ES-I3 (cell line): ENCODE measurements at regions not wholly inside any gene's neighbourhood (a gene's known extent, or its start where the extent isn't known, plus 50 kb on each side); places are given as distances from the start of the nearest gene placed in this dataset.

Experiments
- H3K36me3 ChIP-seq: 2 replicates; pipeline ENCODE4 v1.6.1; 2013; ENCODE audit warnings: mild to moderate bottlenecking, low read length, control low read depth, moderate library complexity; ENCODE audit not compliant: insufficient read depth
- H3K4me1 ChIP-seq: 2 replicates; pipeline ENCODE4 v1.6.1; 2013; ENCODE audit warnings: mild to moderate bottlenecking, control low read depth, low read length; ENCODE audit not compliant: insufficient read depth
- H3K9ac ChIP-seq: 2 replicates; pipeline ENCODE4 v1.6.1; 2013; ENCODE audit warnings: low read depth, mild to moderate bottlenecking, low read length, moderate library complexity
- H3K9me3 ChIP-seq: 2 replicates; pipeline ENCODE4 v1.6.1; 2013; ENCODE audit warnings: mild to moderate bottlenecking, low read length, moderate library complexity; ENCODE audit not compliant: control insufficient read depth, insufficient read depth

GRCh38 chr3:175895731-175896130, 1036.6 kb downstream of the NAALADL2 start:
- peaks cover 1% of the 10 kb centered on the region for H3K4me1 ChIP-seq

GRCh38 chr3:175893566-175893965, 1034.4 kb downstream of the NAALADL2 start:
- 0 out of 2 replicates have a peak, but pooled peaks cover 3% of the 10 kb centered on the region for H3K9me3 ChIP-seq
- H3K4me1 ChIP-seq: no peaks in the 10 kb centered on the region
- H3K36me3 ChIP-seq: no peaks in the 10 kb centered on the region
- no peak overlapping the region for H3K9ac ChIP-seq

More at GRCh38 chr3:175895731-175896130, 1036.6 kb downstream of the NAALADL2 start:
- 0 out of 2 replicates have a peak, but pooled peaks cover 3% of the 10 kb centered on the region for H3K9me3 ChIP-seq
- no peaks in the 10 kb centered on the region for H3K36me3 ChIP-seq
- no peak overlapping the region for H3K9ac ChIP-seq

GRCh38 chr3:175890066-175890465, 1030.9 kb downstream of the NAALADL2 start:
- Histone ChIP-seq H3K9ac (no peak overlapping the region), H3K36me3 (no peaks in the 10 kb centered on the region), H3K4me1 (no peaks in the 10 kb centered on the region), H3K9me3 (no peaks in the 10 kb centered on the region)

GRCh38 chr3:175885231-175885766, 1026.2 kb downstream of the NAALADL2 start:
- H3K9me3 ChIP-seq: no peaks in the 10 kb centered on the region
- H3K36me3 ChIP-seq: no peaks in the 10 kb centered on the region
- H3K4me1 ChIP-seq: no peaks in the 10 kb centered on the region
- H3K9ac ChIP-seq: no peak overlapping the region

- H3K36me3 ChIP-seq: no peaks in the 10 kb centered on the region
- no peaks in the 10 kb centered on the region for H3K4me1 ChIP-seq
- H3K9me3 ChIP-seq: no peaks in the 10 kb centered on the region
- no peak overlapping the region for H3K9ac ChIP-seq
Observed at GRCh38 chr3:175879417-175879816, 1020.3 kb downstream of the NAALADL2 start.

GRCh38 chr3:175869404-175869803, 1010.3 kb downstream of the NAALADL2 start:
- Histone ChIP-seq H3K9me3 (no peaks in the 10 kb centered on the region), H3K4me1 (no peaks in the 10 kb centered on the region; the same call in 1 of the 2 replicates), H3K9ac (no peak overlapping the region), H3K36me3 (no peaks in the 10 kb centered on the region)

GRCh38 chr3:175868626-175869025, 1009.5 kb downstream of the NAALADL2 start:
- Histone ChIP-seq H3K9me3 (no peaks in the 10 kb centered on the region), H3K9ac (no peak overlapping the region), H3K36me3 (no peaks in the 10 kb centered on the region), H3K4me1 (no peaks in the 10 kb centered on the region; the same call in 1 of the 2 replicates)

GRCh38 chr3:175865724-175866123, 1006.6 kb downstream of the NAALADL2 start:
- Histone ChIP-seq H3K9ac (no peak overlapping the region), H3K36me3 (no peaks in the 10 kb centered on the region), H3K9me3 (no peaks in the 10 kb centered on the region)

GRCh38 chr3:175861916-175862315, 1002.8 kb downstream of the NAALADL2 start:
- Histone ChIP-seq H3K36me3 (no peaks in the 10 kb centered on the region), H3K9me3 (no peaks in the 10 kb centered on the region), H3K9ac (no peak overlapping the region), H3K4me1 (no peaks in the 10 kb centered on the region; the same call in 1 of the 2 replicates)

More at GRCh38 chr3:175865724-175866123, 1006.6 kb downstream of the NAALADL2 start:
- no peaks in the 10 kb centered on the region; the same call in 1 of the 2 replicates for H3K4me1 ChIP-seq
